Activated CD4-positive, alpha-beta T cell treated with anti-CD3 and anti-CD28 coated beads, Interleukin-2, amount 50 U/mL, for 48 hours (primary cell): ENCODE measurements at regions not wholly inside any gene's neighbourhood (a gene's known extent, or its start where the extent isn't known, plus 50 kb on each side); places are given as distances from the start of the nearest gene placed in this dataset.

ENCODE experiments used
- DNase-seq, 2 experiments: peaks; one replicate each; pipeline ENCODE4 v3.0.0-alpha.2; 2020

GRCh38 chr6:139557547-139557946, 183.1 kb upstream of the CITED2 start:
- DNase-seq, result no peak

DNA sequence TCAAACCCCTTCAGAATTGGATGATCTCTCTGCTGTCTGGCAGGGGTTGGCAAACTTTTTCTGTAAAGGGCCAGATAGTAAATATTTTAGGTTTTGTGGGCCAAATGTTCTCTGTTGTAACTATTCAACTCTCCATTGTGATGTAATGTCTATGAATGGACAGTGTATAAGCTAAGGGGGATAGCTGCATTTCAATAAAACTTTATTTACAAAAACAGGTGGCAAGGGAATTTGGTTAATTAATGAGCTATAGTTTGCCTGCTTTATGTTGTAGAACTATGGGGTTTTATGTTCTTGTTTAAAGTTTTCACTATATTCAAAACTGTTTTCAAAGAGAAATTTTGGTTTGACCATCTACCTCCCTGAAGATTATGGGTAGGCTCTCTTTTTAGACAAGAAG, 182.1 kb upstream of the CITED2 start:
- DNase-seq, result no peak

GRCh38 chr6:139553916-139554315, 179.5 kb upstream of the CITED2 start:
- no peak for DNase-seq

DNA sequence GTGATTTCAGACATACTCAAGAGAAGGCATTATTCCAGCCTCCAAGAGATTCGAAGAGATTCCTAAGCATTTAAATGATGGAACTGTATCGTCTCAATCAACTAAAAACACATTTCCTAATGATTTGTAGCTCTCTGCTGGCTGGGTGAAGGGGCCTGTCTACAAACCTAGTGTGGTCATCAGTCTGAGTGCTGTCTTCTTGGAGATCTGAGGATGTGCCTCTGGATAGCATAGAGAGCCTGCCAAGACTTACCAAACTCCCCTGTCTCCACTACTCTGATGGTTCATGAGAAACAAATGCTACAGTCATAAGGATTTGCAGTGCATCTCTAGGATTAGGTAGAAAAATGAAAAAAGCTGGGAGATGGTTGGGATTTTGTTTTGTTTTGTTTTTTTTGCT, 176.9 kb upstream of the CITED2 start:
- DNase-seq, result no peak

- DNase-seq, result no peak
Measured at GRCh38 chr6:139550361-139550760, 175.9 kb upstream of the CITED2 start.

DNA sequence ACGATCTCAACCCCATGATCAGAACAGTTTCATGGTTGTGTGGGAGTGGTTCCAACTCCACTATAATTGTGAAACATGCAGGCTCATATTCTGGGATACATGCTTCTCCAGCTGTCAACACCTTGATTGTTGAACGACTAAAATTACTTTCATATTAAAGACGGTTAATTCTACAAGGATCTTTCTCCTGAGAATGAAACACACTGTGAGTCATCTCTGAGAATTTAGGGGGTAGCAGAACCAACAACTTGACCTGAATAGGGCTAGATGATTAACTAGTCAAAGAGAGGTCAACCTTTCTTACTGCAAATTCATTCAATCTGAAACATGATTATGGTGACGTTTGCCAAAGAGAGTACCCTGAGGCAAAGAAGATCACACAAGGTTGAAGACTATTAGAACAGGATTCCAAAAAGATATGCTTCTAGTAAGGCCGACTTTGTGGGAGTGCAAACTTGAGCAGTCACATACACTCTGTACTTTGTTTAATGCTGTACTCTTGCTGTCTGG, 175.2 kb upstream of the CITED2 start:
- no peak for DNase-seq

DNA sequence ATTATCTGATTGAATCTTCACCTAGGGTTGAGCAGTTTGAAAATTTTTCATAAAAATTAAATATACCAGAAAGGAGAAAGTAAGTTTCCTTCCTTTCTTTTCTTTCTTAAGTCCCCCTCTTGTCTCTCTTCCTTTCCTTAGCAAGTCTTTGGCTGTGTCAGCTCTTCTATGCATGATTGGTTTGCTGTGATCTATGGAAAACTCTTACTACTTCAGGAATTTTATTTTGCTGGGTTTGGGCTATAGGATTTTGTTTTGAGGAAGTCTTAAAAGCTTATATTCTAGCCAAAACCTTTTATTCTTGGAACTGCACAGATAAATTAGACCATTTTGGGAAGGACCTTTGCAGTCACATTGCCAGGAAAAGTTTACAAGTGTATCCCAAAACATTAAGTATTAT, 173.4 kb upstream of the CITED2 start:
- DNase-seq, result no peak

- no peak for DNase-seq
Measured at GRCh38 chr6:139547122-139547776, 172.8 kb upstream of the CITED2 start.

DNA sequence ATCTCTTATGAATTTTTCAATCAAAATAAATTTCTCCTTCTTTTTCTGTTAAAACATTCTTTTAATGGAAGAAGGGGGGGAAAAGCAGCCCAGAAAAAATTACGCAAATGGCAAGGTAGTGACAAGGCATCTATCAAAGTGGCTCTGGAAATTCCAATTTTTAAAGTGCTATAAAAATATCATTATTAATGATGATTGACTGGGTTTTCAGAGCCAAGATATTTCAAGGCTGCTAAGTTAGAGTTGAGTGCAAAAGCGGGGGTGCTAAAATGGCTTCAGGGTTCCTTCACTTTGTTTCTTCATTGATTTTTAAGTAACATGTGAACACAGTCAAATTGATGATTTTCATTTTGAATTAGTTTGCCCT, 171.6 kb upstream of the CITED2 start:
- no peak for DNase-seq

DNA sequence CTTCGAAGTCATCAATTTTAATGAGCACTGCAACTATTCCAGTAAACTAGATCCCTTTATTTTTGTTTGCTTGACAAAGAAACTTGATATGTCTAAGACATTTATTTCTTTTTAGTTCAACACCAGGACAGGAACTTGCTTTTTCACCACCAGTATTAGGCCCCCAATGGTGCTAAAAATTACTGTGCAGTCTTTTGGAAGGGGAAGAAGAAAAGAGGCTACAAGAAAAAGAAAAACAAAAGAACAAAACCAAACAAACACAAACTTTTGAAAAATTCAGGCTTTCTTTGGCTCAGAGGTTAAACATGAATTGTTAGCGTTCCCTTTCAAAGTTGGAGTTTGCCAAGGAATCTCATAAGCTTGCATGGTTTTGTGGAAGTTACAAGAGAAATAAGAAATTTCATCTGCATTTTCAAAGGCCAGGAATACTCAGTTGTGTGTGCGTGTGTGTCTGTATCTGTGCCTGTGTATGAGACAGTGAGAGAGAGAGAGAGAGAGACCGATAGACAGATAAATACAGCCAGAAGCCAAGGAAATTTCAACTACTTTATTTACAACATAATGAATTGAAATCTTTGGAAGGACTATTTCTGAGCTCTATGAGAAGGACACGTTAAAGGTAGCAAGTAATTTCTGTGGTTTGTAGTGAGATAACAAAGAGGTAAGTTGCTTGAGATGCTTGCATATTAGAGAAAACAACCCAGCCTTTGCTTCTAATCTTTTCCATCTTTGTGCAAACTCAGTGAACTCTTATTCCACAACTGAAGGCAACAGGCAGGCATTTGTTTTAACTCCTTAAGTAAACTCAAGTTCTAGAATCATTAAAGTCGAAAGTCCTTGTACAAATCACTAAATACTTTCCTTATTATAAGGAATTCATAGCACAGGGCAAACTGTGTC, 171.0 kb upstream of the CITED2 start:
- DNase-seq, result no peak

- no peak for DNase-seq
Measured at GRCh38 chr6:139544701-139545057, 170.2 kb upstream of the CITED2 start.

- DNase-seq, result no peak
Measured at GRCh38 chr6:139542351-139542750, 167.9 kb upstream of the CITED2 start.

GRCh38 chr6:139540894-139541293, 166.4 kb upstream of the CITED2 start:
- no peak for DNase-seq

DNA sequence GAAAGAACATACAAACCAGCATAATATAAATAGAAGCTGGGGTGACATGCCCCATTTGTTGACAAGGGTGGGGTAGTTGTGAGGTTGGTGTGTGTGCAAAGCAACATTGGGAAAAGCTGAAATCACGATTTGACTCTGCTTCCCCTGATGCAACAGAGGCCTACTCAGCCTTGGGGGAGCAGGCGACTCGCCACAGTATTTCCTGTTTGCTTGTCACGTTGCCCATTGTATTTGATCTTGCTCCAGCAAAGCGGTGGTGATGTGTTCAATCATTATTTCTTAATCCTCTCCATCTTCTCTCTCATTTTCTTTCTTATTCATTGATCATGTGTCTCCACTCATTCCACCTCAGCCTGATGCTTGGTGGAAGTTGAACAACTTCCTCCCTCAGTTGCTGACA, 165.8 kb upstream of the CITED2 start:
- DNase-seq, result peak; percentile 45 to 59

DNA sequence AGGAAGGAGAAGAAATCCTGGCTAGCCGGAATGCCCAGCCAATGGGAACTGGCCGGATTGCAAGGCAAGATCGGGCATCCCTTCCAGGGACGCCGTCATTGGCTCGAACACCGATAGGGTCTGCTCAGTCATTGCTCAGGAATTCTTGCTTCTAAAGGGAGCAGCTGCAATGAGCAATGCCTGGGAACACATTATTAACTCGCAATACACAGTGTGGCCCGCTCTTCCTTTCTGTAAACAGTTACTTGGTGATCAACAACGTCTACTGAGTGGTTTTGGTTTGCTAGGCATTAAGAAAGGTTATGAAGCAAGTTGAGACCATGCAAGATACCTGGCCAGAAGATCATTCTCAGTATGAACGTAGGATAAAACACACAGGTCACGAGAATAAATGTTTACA, 165.4 kb upstream of the CITED2 start:
- DNase-seq, result no peak

- no peak for DNase-seq
Measured at GRCh38 chr6:139538366-139538765, 163.9 kb upstream of the CITED2 start.

GRCh38 chr6:139536751-139537617, 162.5 kb upstream of the CITED2 start:
- DNase-seq, result no peak

GRCh38 chr6:139534472-139535115, 160.1 kb upstream of the CITED2 start:
- DNase-seq, result no peak

- no peak for DNase-seq
Measured at GRCh38 chr6:139533573-139534471, 159.4 kb upstream of the CITED2 start.

- no peak for DNase-seq
Measured at GRCh38 chr6:139533171-139533570, 158.7 kb upstream of the CITED2 start.
